COLO829 (cell line): ENCODE measurements at regions not wholly inside any gene's neighbourhood (a gene's known extent, or its start where the extent isn't known, plus 50 kb on each side); places are given as distances from the start of the nearest gene placed in this dataset.

Experiments used
- DNase-seq: peaks from one replicate; pipeline ENCODE4 v3.0.0; 2012; ENCODE audit warnings: low spot score

GRCh38 chr1:168631671-168632400 is 55.4 kb downstream of the XCL1 start:
- DNase-seq = no peak

GRCh38 chr1:168634951-168635532 is 58.6 kb downstream of the XCL1 start:
- DNase-seq = no peak

- DNase-seq = no peak
These were observed 59.8 kb downstream of the XCL1 start for GRCh38 chr1:168636200-168636599.

GRCh38 chr1:168636642-168637111 is 60.3 kb downstream of the XCL1 start:
- DNase-seq = peak; percentile 23

- DNase-seq = peak; percentile 45
These were observed 61.1 kb downstream of the XCL1 start for GRCh38 chr1:168637350-168637991.

- DNase-seq = no peak
These were observed 62.5 kb downstream of the XCL1 start for GRCh38 chr1:168638884-168639283.

- no peak for DNase-seq
These were observed 63.8 kb downstream of the XCL1 start for GRCh38 chr1:168640182-168640581.

GRCh38 chr1:168640836-168641235 is 64.4 kb downstream of the XCL1 start:
- DNase-seq = no peak

GRCh38 chr1:168643152-168643551 is 66.7 kb downstream of the XCL1 start:
- DNase-seq = no peak
